NCI-H2196 treated with DMSO at 0.1 percent for 48 hours (cell line): ENCODE measurements at regions not wholly inside any gene's neighbourhood (a gene's known extent, or its start where the extent isn't known, plus 50 kb on each side); places are given as distances from the start of the nearest gene placed in this dataset.
"Not testable (repeated sequence)": the region's sequence is repeated elsewhere in the genome, so short reads cannot be mapped to it uniquely, and the experiment has no call there.

ENCODE experiments used
- DNase-seq: peaks from one replicate; lab custom pipeline; 2025; ENCODE audit not compliant: unreplicated experiment; lab: John Stamatoyannopoulos, UW

- no peak for DNase-seq
Observed at GRCh38 chr9:89926691-89927220, 321.9 kb downstream of the GADD45G start.

- DNase-seq, result no peak
Observed at GRCh38 chr9:89928106-89928505, 323.3 kb downstream of the GADD45G start.

- DNase-seq, result no peak
Observed at GRCh38 chr9:89928521-89929275, 323.9 kb downstream of the GADD45G start.

- no peak for DNase-seq
Observed at GRCh38 chr9:89929315-89929672, 324.5 kb downstream of the GADD45G start.

GRCh38 chr9:89929673-89930480 lies 325.1 kb downstream of the GADD45G start:
- no peak for DNase-seq

GRCh38 chr9:89933578-89933977 lies 328.8 kb downstream of the GADD45G start:
- no peak for DNase-seq

- no peak for DNase-seq
Observed at GRCh38 chr9:89935115-89935514, 330.3 kb downstream of the GADD45G start.

GRCh38 chr9:89935801-89936200 lies 331.0 kb downstream of the GADD45G start:
- no peak for DNase-seq

DNA sequence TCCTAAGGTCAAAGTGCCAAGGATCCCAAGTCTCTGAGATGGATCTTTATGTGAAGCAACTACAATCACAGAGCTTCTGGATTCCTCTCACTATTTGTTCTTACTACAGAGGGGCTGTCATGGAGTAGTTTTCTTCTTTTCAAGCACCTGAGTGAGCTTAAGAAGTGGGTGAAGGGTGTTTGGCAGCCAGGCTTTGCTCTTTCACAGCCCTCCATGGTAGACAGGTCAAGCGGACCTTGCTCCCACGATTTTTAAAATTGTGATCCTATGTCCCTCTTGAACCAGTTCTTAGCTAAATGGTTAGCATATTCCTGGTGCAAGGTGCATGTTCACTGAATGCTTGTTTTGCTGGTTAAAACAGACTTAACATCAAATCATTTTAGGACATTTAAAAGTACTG lies 332.2 kb downstream of the GADD45G start:
- DNase-seq, result no peak

- no peak for DNase-seq
Observed at GRCh38 chr9:89939181-89939580, 334.4 kb downstream of the GADD45G start.

DNA sequence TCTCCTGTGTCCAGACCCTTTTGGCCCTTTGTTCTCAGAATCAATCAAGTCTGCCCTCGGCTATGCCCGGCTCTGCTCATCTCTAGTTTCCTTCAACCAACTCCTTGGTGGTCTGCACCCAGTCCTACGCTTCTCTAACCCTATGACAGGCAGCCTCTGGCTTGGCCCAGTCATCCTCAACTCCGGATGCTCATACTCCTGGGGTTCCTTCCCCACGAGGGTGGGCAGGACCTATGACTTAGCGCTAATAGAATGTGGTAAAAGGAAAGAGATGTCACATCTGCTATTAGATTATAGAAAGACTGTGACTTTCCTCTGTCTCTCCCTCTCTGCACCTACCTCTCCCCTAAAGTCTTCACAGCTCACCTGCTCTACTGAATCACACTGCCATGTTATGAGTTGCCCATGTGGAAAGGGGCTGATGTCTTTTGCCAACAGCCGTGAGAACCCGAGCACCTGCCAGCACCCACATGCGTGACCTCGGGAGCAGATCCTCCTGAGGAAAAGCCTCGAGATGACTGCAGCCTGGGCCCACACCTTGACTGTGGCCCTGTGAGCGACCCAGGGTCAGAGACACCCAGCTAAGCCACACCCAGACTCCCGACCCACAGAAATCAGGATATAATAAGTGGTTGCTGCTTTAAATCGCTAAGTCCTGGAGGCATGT lies 334.9 kb downstream of the GADD45G start:
- DNase-seq, result no peak

DNA sequence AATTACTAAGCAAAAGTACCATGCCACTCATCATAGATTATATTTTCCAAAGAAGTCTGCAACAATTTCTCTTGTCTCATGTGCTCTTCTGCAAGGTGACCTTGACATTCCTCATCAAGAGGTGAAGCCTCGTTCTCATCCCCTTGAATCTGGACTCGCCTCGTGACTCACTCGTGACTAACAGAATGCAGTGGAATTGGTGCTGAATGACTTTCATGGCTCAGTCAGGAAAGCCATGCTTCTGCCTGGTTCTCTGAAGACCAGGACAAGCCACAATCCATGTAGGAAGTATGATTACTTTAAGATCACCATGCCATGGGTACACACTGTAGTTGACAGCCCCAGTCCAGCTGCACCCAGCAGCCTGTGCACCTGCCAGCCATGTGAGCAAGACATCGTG lies 335.8 kb downstream of the GADD45G start:
- no peak for DNase-seq

DNA sequence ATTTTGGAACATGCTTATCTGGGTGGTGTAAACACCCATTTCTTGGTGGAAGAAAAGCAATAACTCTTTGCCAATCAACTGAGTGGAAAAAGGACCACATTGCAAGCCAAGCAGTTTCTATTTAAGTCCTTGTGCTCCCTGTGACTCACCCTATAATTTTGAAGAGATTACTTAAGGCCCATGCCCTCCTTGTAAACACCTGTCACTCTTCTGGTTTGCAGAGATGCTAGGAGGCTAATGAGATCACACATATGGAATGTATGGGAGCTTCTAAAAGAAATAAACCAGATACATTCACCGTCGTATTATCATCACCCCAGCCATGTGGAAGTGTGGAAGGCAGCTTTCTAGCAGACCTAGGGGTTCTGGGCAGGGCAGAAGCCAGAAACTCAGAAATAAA lies 337.1 kb downstream of the GADD45G start:
- DNase-seq, result no peak

DNA sequence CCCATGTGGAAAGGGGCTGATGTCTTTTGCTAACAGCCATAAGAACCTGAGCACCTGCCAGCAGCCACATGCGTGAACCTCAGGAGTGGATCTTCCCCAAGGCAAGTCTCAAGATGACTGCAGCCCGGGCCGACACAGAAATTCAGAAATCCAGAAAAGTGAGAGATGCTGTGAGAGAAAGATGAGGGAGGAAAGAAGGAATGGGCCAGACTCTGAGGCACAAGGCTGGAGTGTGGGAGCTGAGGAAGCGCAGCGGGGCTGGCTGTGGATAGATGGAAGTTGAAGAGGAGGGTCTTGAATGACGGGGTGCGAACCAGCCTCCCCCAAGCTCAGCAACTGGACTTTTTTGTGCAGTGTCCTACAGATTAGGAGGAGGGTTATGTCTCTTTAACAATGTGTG lies 337.8 kb downstream of the GADD45G start:
- DNase-seq, result no peak

DNA sequence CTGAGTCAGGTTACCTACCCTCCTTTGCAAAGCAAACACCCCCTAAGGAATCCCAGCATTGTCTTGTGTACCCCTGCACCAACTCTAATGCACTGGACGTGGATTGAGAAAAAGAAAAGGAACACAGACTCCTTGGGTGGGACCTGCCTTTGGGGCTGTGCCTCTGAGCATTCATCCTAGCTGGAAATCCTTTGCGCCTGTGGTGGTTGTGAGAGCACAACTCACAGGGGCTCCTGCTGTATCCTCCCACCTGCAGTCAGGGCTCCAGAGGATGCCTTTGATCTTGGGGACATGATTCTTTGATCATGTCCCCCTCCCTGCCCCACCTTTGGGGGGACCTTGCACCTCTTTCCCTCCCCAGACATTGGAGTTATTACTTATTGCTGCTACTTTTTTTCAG lies 338.5 kb downstream of the GADD45G start:
- no peak for DNase-seq

GRCh38 chr9:89943728-89944127 lies 338.9 kb downstream of the GADD45G start:
- DNase-seq, result no peak

DNA sequence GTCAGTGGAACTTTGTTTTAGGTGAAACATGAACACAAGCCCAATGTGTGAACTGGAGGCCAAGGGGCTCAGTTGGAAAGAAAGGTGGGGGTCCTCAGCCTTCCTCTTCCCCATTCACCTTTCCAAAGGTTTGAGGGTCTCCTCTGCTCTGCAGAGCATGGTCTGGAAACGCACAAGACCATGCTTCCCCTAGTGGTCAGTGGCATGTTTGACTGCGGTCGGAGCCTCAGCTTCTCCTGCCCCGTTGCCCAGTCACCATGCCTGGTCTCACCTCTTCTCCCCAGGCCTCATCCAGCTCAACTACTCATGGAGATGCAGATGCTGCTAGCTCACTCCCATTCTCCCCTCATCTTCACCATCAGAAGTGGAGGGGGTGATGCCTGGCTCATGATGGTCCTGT lies 340.3 kb downstream of the GADD45G start:
- no peak for DNase-seq

DNA sequence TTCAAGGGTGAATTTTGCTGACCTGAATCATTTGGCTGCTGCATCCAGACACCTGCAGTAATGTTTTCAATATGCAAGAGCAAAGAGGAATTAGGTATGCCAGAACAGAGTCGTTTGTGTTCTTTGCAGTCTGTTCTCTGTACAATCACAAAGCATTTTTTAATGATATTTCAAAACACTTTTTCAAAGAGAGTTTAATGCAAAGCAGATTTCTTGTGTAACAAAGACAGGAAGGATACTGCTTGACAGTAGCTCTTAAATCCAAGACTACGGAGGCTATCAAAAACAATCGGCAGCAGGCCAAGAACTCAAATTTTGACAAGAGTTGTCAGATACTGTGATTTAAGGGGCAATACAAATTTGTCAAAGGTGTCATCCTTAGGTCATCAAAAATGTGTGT lies 341.9 kb downstream of the GADD45G start:
- DNase-seq, result no peak

- no peak for DNase-seq
Observed at GRCh38 chr9:89949111-89949510, 344.3 kb downstream of the GADD45G start.

GRCh38 chr9:89951675-89952074 lies 346.9 kb downstream of the GADD45G start:
- no peak for DNase-seq

GRCh38 chr9:89952401-89952800 lies 347.6 kb downstream of the GADD45G start:
- no peak for DNase-seq

DNA sequence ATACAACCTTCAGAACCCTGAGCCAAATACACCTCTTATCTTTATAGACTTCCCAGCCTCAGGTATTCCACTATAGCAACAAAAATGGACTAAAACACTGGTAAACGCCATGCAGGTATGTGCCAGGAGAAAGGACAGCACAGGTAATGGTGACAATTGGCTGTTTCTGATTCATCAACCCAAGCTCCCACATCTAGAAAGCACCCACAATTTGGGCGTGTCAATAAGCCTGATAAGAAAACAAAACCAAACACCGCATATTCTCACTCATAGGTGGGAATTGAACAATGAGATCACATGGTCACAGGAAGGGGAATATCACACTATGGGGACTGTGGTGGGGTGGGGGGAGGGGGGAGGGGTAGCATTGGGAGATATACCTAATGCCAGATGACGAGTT lies 348.5 kb downstream of the GADD45G start:
- not testable (repeated sequence) for DNase-seq
